ENCODE measurements at regions not wholly inside any gene's neighbourhood (a gene's known extent, or its start where the extent isn't known, plus 50 kb on each side); places are given as distances from the start of the nearest gene placed in this dataset.

- no peaks in the 10 kb centered on the region for H3K9me3 ChIP-seq (ENCODE audit: control insufficient read depth in 1 of 2, low read length in 2 of 2)
- H3K9ac ChIP-seq (ENCODE audit: low read depth in 1 of 2, low read length in 2 of 2) = no peak overlapping the region
- no peak overlapping the region for H3K4me3 ChIP-seq (ENCODE audit: low read depth in 1 of 2, low read length in 2 of 2)
- no peaks in the 10 kb centered on the region for H3K36me3 ChIP-seq (ENCODE audit: control insufficient read depth in 1 of 2, insufficient read depth in 2 of 2, low read length in 2 of 2)
- H3K27ac ChIP-seq (ENCODE audit: low read depth, low read length) = no peak overlapping the region
- no peaks in the 10 kb centered on the region for H3K4me1 ChIP-seq (ENCODE audit: control insufficient read depth in 1 of 2, insufficient read depth in 2 of 2, low read length in 2 of 2)
- no peaks in the 10 kb centered on the region for H3K27me3 ChIP-seq (ENCODE audit: control insufficient read depth in 1 of 2, insufficient read depth in 2 of 2, low read length in 2 of 2)
Observed at GRCh38 chr20:16940701-16941100, 192.5 kb downstream of the OTOR start.

DNA sequence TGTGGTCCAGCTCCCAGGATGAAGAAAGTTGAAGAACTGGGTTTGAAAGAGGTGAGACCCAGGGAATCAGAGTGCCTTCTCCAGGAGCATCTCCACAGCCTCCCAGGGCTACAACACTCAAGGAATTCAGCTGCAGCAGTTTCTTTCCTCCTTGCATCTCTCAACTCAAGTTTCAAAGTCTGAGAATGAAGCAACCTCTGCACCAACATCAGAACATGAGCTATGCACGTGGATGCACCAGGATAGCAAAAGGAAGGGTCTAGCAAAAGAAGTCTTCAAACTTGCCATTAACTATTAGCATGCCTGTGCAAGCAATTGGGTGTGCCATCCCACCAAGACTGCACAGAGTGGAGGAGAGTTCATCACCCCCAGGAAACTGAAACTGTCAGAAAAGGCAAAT lies 193.9 kb downstream of the OTOR start:
- H3K27ac ChIP-seq (ENCODE audit: low read depth, low read length) = no peak overlapping the region
- no peak overlapping the region for H3K4me3 ChIP-seq (ENCODE audit: low read depth in 1 of 2, low read length in 2 of 2)
- no peaks in the 10 kb centered on the region for H3K9me3 ChIP-seq (ENCODE audit: control insufficient read depth in 1 of 2, low read length in 2 of 2)
- no peaks in the 10 kb centered on the region for H3K36me3 ChIP-seq (ENCODE audit: control insufficient read depth in 1 of 2, insufficient read depth in 2 of 2, low read length in 2 of 2)
- H3K4me1 ChIP-seq (ENCODE audit: control insufficient read depth in 1 of 2, insufficient read depth in 2 of 2, low read length in 2 of 2) = no peaks in the 10 kb centered on the region
- no peak overlapping the region for H3K9ac ChIP-seq (ENCODE audit: low read depth in 1 of 2, low read length in 2 of 2)
- no peaks in the 10 kb centered on the region for H3K27me3 ChIP-seq (ENCODE audit: control insufficient read depth in 1 of 2, insufficient read depth in 2 of 2, low read length in 2 of 2)

DNA sequence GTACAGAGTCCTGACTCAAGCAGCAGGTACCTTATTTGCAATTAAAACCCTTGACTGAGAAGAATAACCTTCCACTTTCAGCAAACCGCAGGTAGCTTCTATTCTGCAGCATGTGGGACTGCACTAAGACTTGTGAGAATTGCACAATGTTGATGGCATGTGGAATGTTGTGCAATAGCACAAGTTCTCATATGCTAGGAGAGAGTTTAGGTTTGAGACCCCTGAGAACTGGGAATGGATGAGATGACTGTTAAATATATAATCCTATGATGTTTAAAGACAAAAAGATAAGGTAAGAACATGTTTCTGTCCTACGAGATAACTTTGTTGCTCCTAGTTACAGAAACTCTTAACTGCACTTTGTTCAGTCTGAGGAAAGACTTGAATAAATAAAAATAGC lies 194.6 kb downstream of the OTOR start:
- no peaks in the 10 kb centered on the region for H3K36me3 ChIP-seq (ENCODE audit: control insufficient read depth in 1 of 2, insufficient read depth in 2 of 2, low read length in 2 of 2)
- no peaks in the 10 kb centered on the region for H3K27me3 ChIP-seq (ENCODE audit: control insufficient read depth in 1 of 2, insufficient read depth in 2 of 2, low read length in 2 of 2)
- no peaks in the 10 kb centered on the region for H3K9me3 ChIP-seq (ENCODE audit: control insufficient read depth in 1 of 2, low read length in 2 of 2)
- H3K9ac ChIP-seq (ENCODE audit: low read depth in 1 of 2, low read length in 2 of 2) = no peak overlapping the region
- no peak overlapping the region for H3K4me3 ChIP-seq (ENCODE audit: low read depth in 1 of 2, low read length in 2 of 2)
- no peaks in the 10 kb centered on the region for H3K4me1 ChIP-seq (ENCODE audit: control insufficient read depth in 1 of 2, insufficient read depth in 2 of 2, low read length in 2 of 2)
- no peak overlapping the region for H3K27ac ChIP-seq (ENCODE audit: low read depth, low read length)

GRCh38 chr20:16944745-16945144 lies 196.6 kb downstream of the OTOR start:
- Histone ChIP-seq H3K36me3 (ENCODE audit: control insufficient read depth in 1 of 2, insufficient read depth in 2 of 2, low read length in 2 of 2) (no peaks in the 10 kb centered on the region), H3K27me3 (ENCODE audit: control insufficient read depth in 1 of 2, insufficient read depth in 2 of 2, low read length in 2 of 2) (no peaks in the 10 kb centered on the region), H3K9ac (ENCODE audit: low read depth in 1 of 2, low read length in 2 of 2) (no peak overlapping the region), H3K9me3 (ENCODE audit: control insufficient read depth in 1 of 2, low read length in 2 of 2) (no peaks in the 10 kb centered on the region), H3K4me1 (ENCODE audit: control insufficient read depth in 1 of 2, insufficient read depth in 2 of 2, low read length in 2 of 2) (no peaks in the 10 kb centered on the region), H3K27ac (ENCODE audit: low read depth, low read length) (no peak overlapping the region), H3K4me3 (ENCODE audit: low read depth in 1 of 2, low read length in 2 of 2) (no peak overlapping the region)

GRCh38 chr20:16945619-16946018 lies 197.5 kb downstream of the OTOR start:
- no peaks in the 10 kb centered on the region for H3K27me3 ChIP-seq (ENCODE audit: control insufficient read depth in 1 of 2, insufficient read depth in 2 of 2, low read length in 2 of 2)
- H3K9ac ChIP-seq (ENCODE audit: low read depth in 1 of 2, low read length in 2 of 2) = no peak overlapping the region
- H3K36me3 ChIP-seq (ENCODE audit: control insufficient read depth in 1 of 2, insufficient read depth in 2 of 2, low read length in 2 of 2) = no peaks in the 10 kb centered on the region
- H3K27ac ChIP-seq (ENCODE audit: low read depth, low read length) = no peak overlapping the region
- H3K9me3 ChIP-seq (ENCODE audit: control insufficient read depth in 1 of 2, low read length in 2 of 2) = no peaks in the 10 kb centered on the region
- no peaks in the 10 kb centered on the region for H3K4me1 ChIP-seq (ENCODE audit: control insufficient read depth in 1 of 2, insufficient read depth in 2 of 2, low read length in 2 of 2)
- H3K4me3 ChIP-seq (ENCODE audit: low read depth in 1 of 2, low read length in 2 of 2) = no peak overlapping the region

DNA sequence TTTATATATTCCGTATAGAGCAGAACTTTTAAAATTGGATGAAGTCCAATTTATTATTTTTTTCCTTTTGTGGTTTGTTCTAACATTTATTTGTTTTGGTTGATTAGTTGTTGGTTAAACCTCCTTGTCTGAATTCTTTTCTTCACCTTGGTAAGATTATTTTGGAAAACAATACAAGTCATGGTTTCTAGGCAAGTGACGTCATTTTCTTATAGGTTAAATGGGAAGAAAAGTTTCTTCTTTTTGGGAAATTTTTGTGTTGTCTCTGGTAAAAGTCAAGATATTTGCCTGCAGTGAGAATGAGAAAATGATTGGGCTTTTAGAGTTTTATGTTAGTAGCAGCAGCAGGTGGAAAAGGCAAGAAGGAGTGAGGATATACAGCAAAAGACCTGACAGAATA lies 197.9 kb downstream of the OTOR start:
- Histone ChIP-seq H3K9ac (ENCODE audit: low read depth in 1 of 2, low read length in 2 of 2) (no peak overlapping the region), H3K27ac (ENCODE audit: low read depth, low read length) (no peak overlapping the region), H3K4me1 (ENCODE audit: control insufficient read depth in 1 of 2, insufficient read depth in 2 of 2, low read length in 2 of 2) (no peaks in the 10 kb centered on the region), H3K36me3 (ENCODE audit: control insufficient read depth in 1 of 2, insufficient read depth in 2 of 2, low read length in 2 of 2) (no peaks in the 10 kb centered on the region), H3K27me3 (ENCODE audit: control insufficient read depth in 1 of 2, insufficient read depth in 2 of 2, low read length in 2 of 2) (no peaks in the 10 kb centered on the region), H3K4me3 (ENCODE audit: low read depth in 1 of 2, low read length in 2 of 2) (no peak overlapping the region), H3K9me3 (ENCODE audit: control insufficient read depth in 1 of 2, low read length in 2 of 2) (no peaks in the 10 kb centered on the region)

DNA sequence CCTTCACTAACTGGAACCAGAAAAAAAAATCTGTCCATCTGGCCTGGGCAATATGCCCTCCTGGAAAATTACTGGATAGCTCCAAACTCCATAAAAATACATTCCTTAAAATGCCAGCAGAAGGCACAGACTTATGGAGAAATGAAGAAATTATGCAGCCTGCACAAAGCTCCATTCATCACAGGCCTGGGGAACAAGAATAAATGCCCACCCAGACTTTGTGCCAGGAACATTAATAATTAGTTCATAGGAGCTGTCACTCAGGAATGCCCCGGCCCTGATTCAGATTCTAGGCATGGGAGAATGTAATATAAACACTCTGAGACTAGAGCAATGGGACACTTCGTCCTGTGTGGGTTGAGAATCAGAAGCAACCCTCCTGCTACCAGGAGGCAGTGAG lies 199.3 kb downstream of the OTOR start:
- Histone ChIP-seq H3K4me3 (ENCODE audit: low read depth in 1 of 2, low read length in 2 of 2) (no peak overlapping the region), H3K9ac (ENCODE audit: low read depth in 1 of 2, low read length in 2 of 2) (no peak overlapping the region), H3K36me3 (ENCODE audit: control insufficient read depth in 1 of 2, insufficient read depth in 2 of 2, low read length in 2 of 2) (no peaks in the 10 kb centered on the region), H3K9me3 (ENCODE audit: control insufficient read depth in 1 of 2, low read length in 2 of 2) (no peaks in the 10 kb centered on the region), H3K4me1 (ENCODE audit: control insufficient read depth in 1 of 2, insufficient read depth in 2 of 2, low read length in 2 of 2) (no peaks in the 10 kb centered on the region), H3K27me3 (ENCODE audit: control insufficient read depth in 1 of 2, insufficient read depth in 2 of 2, low read length in 2 of 2) (no peaks in the 10 kb centered on the region), H3K27ac (ENCODE audit: low read depth, low read length) (no peak overlapping the region)

DNA sequence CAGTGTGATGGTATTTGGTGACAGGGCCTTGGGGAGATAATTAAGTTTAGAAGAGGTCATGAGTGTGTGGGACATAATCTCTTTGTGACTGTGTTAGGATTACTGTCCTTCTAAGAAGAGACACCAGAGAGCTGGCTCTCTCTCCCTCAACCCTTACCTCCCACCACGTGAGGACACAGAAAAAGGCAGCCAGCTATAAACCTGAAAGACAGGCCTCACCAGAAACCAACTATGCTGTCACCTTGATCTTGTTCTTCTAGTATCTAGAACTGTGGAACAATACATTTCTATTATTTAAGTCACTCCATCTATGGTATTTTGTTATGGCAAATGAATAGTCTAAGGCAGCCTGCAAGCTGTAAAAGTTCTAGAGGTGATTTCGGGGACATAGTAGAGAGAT lies 203.7 kb downstream of the OTOR start:
- Histone ChIP-seq H3K4me1 (ENCODE audit: control insufficient read depth in 1 of 2, insufficient read depth in 2 of 2, low read length in 2 of 2) (no peaks in the 10 kb centered on the region), H3K9me3 (ENCODE audit: control insufficient read depth in 1 of 2, low read length in 2 of 2) (no peaks in the 10 kb centered on the region), H3K4me3 (ENCODE audit: low read depth in 1 of 2, low read length in 2 of 2) (no peak overlapping the region), H3K9ac (ENCODE audit: low read depth in 1 of 2, low read length in 2 of 2) (no peak overlapping the region), H3K36me3 (ENCODE audit: control insufficient read depth in 1 of 2, insufficient read depth in 2 of 2, low read length in 2 of 2) (no peaks in the 10 kb centered on the region), H3K27me3 (ENCODE audit: control insufficient read depth in 1 of 2, insufficient read depth in 2 of 2, low read length in 2 of 2) (no peaks in the 10 kb centered on the region), H3K27ac (ENCODE audit: low read depth, low read length) (no peak overlapping the region)

DNA sequence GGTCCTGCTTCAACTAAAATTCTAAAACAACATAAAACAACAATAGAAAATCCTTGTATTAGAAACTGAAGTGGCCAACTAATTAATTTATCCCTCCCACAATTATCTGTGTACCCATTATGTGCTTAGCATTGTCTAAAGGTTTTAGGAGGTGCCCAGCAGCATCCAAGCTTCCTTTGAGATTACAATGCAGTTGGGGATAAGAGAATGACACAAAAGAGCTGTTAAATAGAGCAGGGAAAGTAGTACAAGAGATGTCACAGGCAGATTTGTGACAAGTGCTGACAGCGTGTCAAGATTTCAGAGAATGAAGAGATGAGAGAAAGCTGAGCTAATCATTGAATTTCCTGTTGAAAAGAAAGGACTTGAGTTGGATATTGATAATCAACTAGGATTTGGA lies 204.8 kb downstream of the OTOR start:
- no peaks in the 10 kb centered on the region for H3K36me3 ChIP-seq (ENCODE audit: control insufficient read depth in 1 of 2, insufficient read depth in 2 of 2, low read length in 2 of 2)
- H3K27ac ChIP-seq (ENCODE audit: low read depth, low read length) = no peak overlapping the region
- no peaks in the 10 kb centered on the region for H3K9me3 ChIP-seq (ENCODE audit: control insufficient read depth in 1 of 2, low read length in 2 of 2)
- no peaks in the 10 kb centered on the region for H3K27me3 ChIP-seq (ENCODE audit: control insufficient read depth in 1 of 2, insufficient read depth in 2 of 2, low read length in 2 of 2)
- H3K4me1 ChIP-seq (ENCODE audit: control insufficient read depth in 1 of 2, insufficient read depth in 2 of 2, low read length in 2 of 2) = no peaks in the 10 kb centered on the region
- H3K4me3 ChIP-seq (ENCODE audit: low read depth in 1 of 2, low read length in 2 of 2) = no peak overlapping the region
- H3K9ac ChIP-seq (ENCODE audit: low read depth in 1 of 2, low read length in 2 of 2) = no peak overlapping the region

DNA sequence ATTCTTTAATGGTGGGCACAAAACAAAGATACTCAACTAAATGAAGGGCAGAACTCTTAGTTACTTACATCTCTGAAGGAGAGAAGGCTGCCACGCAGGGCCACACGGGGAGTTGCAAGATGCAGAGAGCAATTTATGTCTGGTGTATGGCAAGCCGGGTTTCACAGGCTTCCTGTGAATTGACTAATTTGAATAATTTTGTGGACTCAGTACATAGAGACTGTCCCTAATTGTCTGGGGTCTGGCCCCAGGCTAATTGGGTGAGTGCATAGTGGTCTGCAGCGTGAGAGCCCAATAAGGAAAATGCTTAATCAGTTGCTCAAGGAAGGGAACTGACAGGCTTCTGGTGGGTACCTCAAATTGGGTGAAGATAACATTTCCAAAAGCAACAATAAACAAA lies 205.7 kb downstream of the OTOR start:
- no peak overlapping the region for H3K27ac ChIP-seq (ENCODE audit: low read depth, low read length)
- H3K9ac ChIP-seq (ENCODE audit: low read depth in 1 of 2, low read length in 2 of 2) = no peak overlapping the region
- H3K4me1 ChIP-seq (ENCODE audit: control insufficient read depth in 1 of 2, insufficient read depth in 2 of 2, low read length in 2 of 2) = no peaks in the 10 kb centered on the region
- no peaks in the 10 kb centered on the region for H3K27me3 ChIP-seq (ENCODE audit: control insufficient read depth in 1 of 2, insufficient read depth in 2 of 2, low read length in 2 of 2)
- no peaks in the 10 kb centered on the region for H3K9me3 ChIP-seq (ENCODE audit: control insufficient read depth in 1 of 2, low read length in 2 of 2)
- H3K36me3 ChIP-seq (ENCODE audit: control insufficient read depth in 1 of 2, insufficient read depth in 2 of 2, low read length in 2 of 2) = no peaks in the 10 kb centered on the region
- H3K4me3 ChIP-seq (ENCODE audit: low read depth in 1 of 2, low read length in 2 of 2) = no peak overlapping the region

DNA sequence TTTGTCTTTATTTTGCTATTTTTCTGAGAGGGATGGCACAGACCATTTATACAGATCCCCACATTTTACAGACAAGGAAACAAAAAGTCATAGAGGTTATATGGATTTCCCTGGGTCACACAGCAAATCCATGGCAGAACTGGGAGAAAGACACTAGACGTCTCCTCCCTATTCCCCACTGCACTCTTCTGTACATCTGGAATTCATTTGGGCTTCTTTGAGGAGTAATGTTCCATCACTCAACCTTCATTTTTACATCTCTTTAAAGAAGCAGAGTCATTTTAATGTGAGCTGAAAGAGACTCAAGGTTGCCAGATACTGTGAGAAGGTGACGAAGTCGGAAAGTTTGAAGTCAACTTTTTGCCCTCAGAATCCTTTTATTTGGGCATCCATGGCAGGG lies 207.3 kb downstream of the OTOR start:
- Histone ChIP-seq H3K4me3 (ENCODE audit: low read depth in 1 of 2, low read length in 2 of 2) (no peak overlapping the region), H3K9ac (ENCODE audit: low read depth in 1 of 2, low read length in 2 of 2) (no peak overlapping the region), H3K4me1 (ENCODE audit: control insufficient read depth in 1 of 2, insufficient read depth in 2 of 2, low read length in 2 of 2) (no peaks in the 10 kb centered on the region), H3K9me3 (ENCODE audit: control insufficient read depth in 1 of 2, low read length in 2 of 2) (no peaks in the 10 kb centered on the region), H3K27me3 (ENCODE audit: control insufficient read depth in 1 of 2, insufficient read depth in 2 of 2, low read length in 2 of 2) (no peaks in the 10 kb centered on the region), H3K27ac (ENCODE audit: low read depth, low read length) (no peak overlapping the region), H3K36me3 (ENCODE audit: control insufficient read depth in 1 of 2, insufficient read depth in 2 of 2, low read length in 2 of 2) (no peaks in the 10 kb centered on the region)
